ENCODE measurements at regions not wholly inside any gene's neighbourhood (a gene's known extent, or its start where the extent isn't known, plus 50 kb on each side); places are given as distances from the start of the nearest gene placed in this dataset.

DNA sequence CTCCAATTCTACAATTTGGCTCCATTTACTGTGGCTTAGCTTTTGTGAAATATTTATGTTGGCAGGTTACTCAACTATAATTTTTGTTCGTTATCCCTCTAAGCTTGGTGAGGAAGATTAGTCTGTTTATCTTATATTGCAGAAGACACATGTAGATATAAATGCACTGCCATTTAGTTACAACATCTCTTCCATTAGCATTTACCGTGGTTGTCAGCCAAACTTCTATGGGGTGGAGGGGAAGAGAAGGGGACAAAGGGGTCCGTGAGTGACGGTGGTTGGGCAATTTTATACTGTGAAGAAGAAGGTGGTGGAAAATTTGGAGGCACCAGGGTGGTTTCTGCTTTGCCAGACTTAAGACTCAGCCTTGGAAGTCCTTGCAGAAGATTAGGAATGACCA lies 117.6 kb upstream of the CXCR4 start:
- DNase-seq: no peak

DNA sequence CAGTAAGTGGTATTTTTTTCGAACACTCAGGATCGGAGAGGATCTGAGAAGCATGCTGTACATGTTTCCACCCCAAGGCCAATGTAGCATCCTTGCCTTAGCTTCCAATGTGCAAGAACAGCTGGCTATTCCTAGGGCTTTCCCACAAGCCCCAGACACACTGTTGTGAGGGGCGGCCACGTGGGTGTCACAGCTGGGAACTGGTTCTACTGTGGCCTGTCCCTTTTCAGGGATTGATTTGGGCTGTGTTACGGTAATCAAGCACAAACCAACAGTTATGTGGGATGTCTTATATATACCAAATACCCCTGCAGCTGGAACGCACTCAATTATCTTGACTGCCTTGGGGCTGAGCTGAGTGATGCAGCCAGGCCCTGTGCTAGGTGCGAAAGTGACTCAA lies 116.3 kb upstream of the CXCR4 start:
- DNase-seq: no peak

GRCh38 chr2:136233298-136233697 lies 115.3 kb upstream of the CXCR4 start:
- DNase-seq: no peak

GRCh38 chr2:136232456-136233172 lies 114.7 kb upstream of the CXCR4 start:
- DNase-seq: no peak

- no peak for DNase-seq
Observed at GRCh38 chr2:136230464-136230863, 112.5 kb upstream of the CXCR4 start.

- no peak for DNase-seq
Observed at GRCh38 chr2:136226903-136227302, 109.0 kb upstream of the CXCR4 start.

GRCh38 chr2:136225950-136226835 lies 108.2 kb upstream of the CXCR4 start:
- no peak for DNase-seq

DNA sequence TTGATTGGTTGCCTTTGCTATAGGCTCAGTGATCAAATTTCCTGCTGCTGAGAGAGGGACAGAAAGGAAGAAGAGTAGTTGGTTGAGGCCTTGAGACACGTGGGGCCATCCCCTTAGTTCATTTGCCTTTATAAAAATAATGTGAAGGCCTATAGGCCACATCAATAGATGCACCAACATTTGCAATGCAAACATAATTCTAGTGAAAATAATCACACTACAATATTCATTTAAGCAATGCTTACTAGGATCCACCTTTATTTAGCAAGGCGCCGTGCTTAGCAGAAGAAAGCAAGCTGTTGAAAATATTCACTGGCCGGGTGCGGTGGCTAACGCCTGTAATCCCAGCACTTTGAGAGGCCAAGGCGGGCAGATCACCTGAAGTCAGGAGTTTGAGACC lies 105.3 kb upstream of the CXCR4 start:
- DNase-seq: no peak

GRCh38 chr2:136222862-136223261 lies 104.9 kb upstream of the CXCR4 start:
- no peak for DNase-seq

DNA sequence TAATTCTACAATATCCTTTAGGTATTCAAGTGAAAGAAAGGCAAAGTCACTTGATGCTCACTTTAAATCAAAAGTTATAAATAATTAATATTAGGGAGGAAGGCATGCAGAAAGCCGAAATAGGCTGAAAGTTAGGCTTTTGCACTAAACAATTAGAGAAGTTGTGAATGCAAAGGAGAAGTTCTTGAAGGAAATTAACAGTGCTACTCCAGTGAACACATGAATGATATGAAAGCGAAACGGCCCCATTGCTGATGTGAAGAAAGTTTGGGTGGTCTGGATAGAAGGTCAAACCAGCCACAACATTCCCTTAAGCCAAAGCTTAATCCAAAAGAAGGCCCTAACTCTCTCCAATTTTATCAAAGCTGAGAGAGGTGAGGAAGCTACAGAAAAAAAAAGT lies 103.1 kb upstream of the CXCR4 start:
- no peak for DNase-seq

DNA sequence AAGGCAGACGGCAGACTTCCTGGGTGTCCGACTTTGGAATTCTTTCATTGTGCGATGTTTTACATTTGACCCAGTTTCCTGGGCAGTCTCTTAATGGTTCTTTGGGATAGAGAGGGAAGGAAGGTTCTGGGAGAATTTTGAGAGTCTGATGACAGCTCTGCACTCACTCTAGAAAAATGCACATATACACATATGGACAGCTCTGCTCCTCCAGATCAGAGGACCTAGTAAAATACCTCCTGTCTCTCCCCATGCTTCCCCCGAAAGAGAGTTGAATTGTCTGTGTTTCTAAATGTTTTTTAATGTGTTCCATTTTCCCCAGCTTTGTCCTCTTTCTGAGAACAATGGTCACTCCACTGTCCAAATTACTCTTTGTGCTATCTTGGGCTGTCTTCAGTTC lies 102.0 kb upstream of the CXCR4 start:
- DNase-seq: no peak

DNA sequence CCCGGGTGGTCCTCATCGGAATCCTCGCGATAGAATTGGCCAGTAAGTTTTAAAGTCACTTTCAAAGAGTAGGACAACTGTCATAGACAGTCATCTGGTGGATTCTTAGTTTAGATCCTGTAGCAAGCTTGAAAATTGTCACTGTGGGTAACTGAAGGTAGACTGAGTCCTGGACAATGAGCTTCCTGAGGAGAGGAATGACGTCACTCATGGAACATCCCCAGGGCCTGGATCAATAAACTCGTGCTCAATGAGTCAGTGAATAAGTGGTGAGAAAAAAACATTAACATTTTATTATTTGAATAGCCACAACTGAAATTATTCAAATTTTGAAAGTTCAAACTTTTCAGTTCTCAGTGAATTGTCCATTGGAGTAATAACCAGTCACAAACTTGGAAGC lies 101.4 kb upstream of the CXCR4 start:
- DNase-seq: no peak

DNA sequence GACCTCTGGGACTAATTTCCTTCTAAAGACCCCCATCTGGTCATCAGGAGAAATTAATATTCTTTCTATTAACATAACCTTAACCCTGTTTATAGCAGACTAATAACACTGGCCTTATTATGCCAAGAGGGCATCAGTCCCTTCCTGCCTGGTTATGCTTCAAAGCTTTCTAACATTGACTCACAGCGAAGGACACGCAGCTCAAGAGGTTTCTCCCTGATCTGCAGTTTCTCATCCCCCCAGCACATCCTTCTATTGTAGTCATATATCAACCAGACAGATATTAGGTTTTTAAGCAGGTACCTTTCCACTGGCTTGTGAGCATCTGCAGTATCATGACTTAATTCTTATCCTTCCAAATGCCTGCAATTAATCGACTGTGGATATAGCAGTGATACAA lies 100.0 kb upstream of the CXCR4 start:
- DNase-seq: no peak

GRCh38 chr2:136215908-136216472 lies 98.0 kb upstream of the CXCR4 start:
- no peak for DNase-seq

DNA sequence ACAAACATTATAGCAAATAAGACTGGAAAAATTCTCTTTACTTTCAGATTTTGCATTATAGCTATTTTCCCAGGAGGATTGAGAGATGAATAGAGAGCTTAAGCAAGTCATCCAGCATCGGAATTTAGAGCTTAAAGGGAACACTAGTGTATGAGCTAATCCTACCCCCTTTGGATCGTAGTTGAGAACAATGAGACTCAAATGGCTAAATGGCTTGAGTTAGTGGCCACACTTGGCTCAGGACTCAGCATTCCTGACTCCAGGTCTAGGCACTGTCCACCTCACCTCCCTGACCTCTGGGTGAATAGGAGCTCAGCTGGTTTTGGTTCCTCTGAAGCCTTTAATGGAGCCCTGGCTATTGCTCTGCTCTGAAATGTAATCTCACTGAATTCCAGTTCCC lies 97.5 kb upstream of the CXCR4 start:
- no peak for DNase-seq

DNA sequence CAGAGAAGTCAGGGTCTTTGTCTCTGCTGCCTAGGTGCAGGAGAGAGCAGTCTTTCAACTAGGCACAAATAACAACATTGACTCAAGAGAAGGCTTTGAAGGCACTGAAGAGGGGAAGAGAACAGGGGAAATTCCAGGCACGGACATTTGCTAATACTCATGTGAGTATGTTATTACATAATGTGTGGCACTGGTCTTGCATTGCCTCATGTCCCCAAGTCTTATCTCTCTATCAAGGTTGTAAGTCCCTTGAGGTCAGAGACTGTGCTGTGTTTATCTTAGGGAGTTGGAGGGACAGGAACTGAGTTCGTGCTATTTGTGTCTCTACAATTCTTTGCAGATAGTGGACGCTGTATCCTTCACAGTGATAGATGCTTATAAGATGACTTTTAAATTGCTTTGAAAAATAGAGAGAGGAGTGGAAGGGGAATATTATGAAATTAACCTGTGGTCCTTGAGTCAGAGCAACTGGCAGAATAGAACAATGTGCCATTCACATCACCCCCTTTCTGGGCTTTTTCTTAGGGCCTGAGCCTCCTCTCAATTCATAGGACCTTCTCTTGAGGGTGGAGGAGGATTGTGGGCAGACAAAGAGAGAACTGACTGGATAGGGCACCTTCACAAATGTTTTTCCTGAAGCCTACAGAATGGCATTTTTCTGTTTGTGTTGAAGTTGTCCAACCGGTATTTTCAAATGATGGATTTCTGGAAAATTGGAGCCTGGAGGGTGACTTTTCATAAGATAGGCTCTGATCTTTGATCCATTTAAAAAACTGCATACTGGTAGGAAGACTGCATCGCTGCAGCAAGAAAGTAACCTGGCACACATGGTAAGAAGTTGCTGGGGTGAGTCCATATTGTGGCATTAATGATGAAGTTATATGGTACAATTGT lies 96.6 kb upstream of the CXCR4 start:
- no peak for DNase-seq

- no peak for DNase-seq
Observed at GRCh38 chr2:136213836-136214235, 95.9 kb upstream of the CXCR4 start.

- no peak for DNase-seq
Observed at GRCh38 chr2:136212426-136213378, 94.8 kb upstream of the CXCR4 start.

GRCh38 chr2:136211701-136212100 lies 93.8 kb upstream of the CXCR4 start:
- DNase-seq: no peak

GRCh38 chr2:136210822-136211221 lies 92.9 kb upstream of the CXCR4 start:
- no peak for DNase-seq

DNA sequence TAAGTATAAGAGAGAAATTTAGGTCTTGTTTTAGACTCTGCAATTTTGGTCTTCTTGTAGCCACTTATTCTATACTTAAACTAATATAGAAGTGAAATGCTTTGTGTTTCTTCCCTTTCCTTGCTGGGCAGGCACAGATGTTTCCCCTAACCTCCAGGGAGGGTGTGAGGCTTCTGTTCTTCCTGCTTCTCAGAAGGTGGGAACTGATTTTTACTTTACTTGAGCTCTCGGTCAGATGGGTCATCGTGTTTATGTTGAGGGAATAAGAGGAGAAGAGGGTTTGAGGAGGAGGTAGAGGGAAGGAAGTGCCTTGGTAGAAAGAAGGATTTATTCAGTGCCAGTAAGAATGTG lies 92.5 kb upstream of the CXCR4 start:
- no peak for DNase-seq
